Liver (tissue), 3 donors: ENCODE measurements at regions not wholly inside any gene's neighbourhood (a gene's known extent, or its start where the extent isn't known, plus 50 kb on each side); places are given as distances from the start of the nearest gene placed in this dataset.

ENCODE experiments used
- ATF3 ChIP-seq: IDR thresholded peaks from 2 replicates; pipeline ENCODE4 v1.6.1; 2016; ENCODE audit warnings: antibody characterized with exemption
- CTCF ChIP-seq: fragments of 150-350 bp; IDR thresholded peaks from 2 replicates; pipeline ENCODE4 v1.5.1; 2017; ENCODE audit warnings: improper control_type of control experiment, low read depth, low read length; ENCODE audit not compliant: missing input control
- EGR1 ChIP-seq, 2 donors: IDR thresholded peaks; 2 replicates each; pipeline ENCODE4 v1.6.1; 2016 to 2018; ENCODE audit warnings: antibody characterized with exemption in 2 of 2, low read depth in 2 of 2
- FOXA1 ChIP-seq: IDR thresholded peaks from 2 replicates; pipeline ENCODE4 v1.6.1; 2016; ENCODE audit warnings: antibody characterized with exemption
- GABPA ChIP-seq, 2 donors: IDR thresholded peaks in 1 of 2; conservative IDR thresholded peaks in 1 of 2; 2 replicates each; pipeline ENCODE4 v1.6.1; 2016; ENCODE audit warnings: antibody characterized with exemption in 2 of 2, mild to moderate bottlenecking in 1 of 2, moderate library complexity in 1 of 2
- HNF4G ChIP-seq: IDR thresholded peaks from 2 replicates; pipeline ENCODE4 v1.6.1; 2016; ENCODE audit warnings: antibody characterized with exemption
- NR2F2 ChIP-seq: IDR thresholded peaks from 2 replicates; pipeline ENCODE4 v1.6.1; 2016; ENCODE audit warnings: antibody characterized with exemption
- RAD21 ChIP-seq, 2 donors: IDR thresholded peaks; 2 replicates each; pipeline ENCODE4 v1.6.1; 2016; ENCODE audit warnings: antibody characterized with exemption in 2 of 2, mild to moderate bottlenecking in 2 of 2
- RXRA ChIP-seq, 2 donors: IDR thresholded peaks; 2 replicates each; pipeline ENCODE4 v1.6.1; 2017 to 2018; ENCODE audit warnings: antibody characterized with exemption in 2 of 2, mild to moderate bottlenecking in 1 of 2
- YY1 ChIP-seq: IDR thresholded peaks from 2 replicates; pipeline ENCODE4 v1.6.1; 2016; ENCODE audit warnings: antibody characterized with exemption, mild to moderate bottlenecking
- TF ChIP-seq, protein P1 (sequence below): IDR thresholded peaks from 2 replicates; pipeline ENCODE4 v1.6.1; 2016; ENCODE audit warnings: antibody characterized with exemption
- donor health status: healthy.
- donor health status: healthy.

- TF ChIP-seq CTCF (no peak), ATF3 (no peak), RXRA (IDR thresholded peaks at IDR 0.05) (no peak), EGR1 (IDR thresholded peaks at IDR 0.05; ENCODE audit: low read depth in 2 of 2) (no peak), YY1 (no peak), NR2F2 (no peak), RAD21 (IDR thresholded peaks at IDR 0.05) (no peak), HNF4G (no peak), FOXA1 (no peak), GABPA (IDR thresholded peaks at IDR 0.05 in 1 of 2, conservative IDR thresholded peaks at IDR 0.05 in 1 of 2) (no peak)
- TF ChIP-seq, protein P1, sequence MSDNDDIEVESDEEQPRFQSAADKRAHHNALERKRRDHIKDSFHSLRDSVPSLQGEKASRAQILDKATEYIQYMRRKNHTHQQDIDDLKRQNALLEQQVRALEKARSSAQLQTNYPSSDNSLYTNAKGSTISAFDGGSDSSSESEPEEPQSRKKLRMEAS = no peak
These were observed 226.2 kb downstream of the SKIDA1 start for GRCh38 chr10:21299330-21299729.
